22Rv1 (cell line): ENCODE measurements at regions not wholly inside any gene's neighbourhood (a gene's known extent, or its start where the extent isn't known, plus 50 kb on each side); places are given as distances from the start of the nearest gene placed in this dataset.

Experiments used
- H3K27ac ChIP-seq: fragments of 450-650 bp; 2 replicates; pipeline ENCODE4 v1.5.1; 2017
- CTCF ChIP-seq: fragments of 450-650 bp; IDR thresholded peaks from 2 replicates; pipeline ENCODE4 v1.5.1; 2017; ENCODE audit warnings: mild to moderate bottlenecking
- ZFX ChIP-seq: fragments of 450-650 bp; IDR thresholded peaks from 2 replicates; pipeline ENCODE4 v1.6.1; 2017; ENCODE audit warnings: antibody characterized with exemption, borderline replicate concordance

- TF ChIP-seq ZFX = no peak
- TF ChIP-seq CTCF = no peak
- H3K27ac ChIP-seq = no peak overlapping the region
Observed at GRCh38 chr2:35417293-35417692, 938.3 kb upstream of the CRIM1 start.

DNA sequence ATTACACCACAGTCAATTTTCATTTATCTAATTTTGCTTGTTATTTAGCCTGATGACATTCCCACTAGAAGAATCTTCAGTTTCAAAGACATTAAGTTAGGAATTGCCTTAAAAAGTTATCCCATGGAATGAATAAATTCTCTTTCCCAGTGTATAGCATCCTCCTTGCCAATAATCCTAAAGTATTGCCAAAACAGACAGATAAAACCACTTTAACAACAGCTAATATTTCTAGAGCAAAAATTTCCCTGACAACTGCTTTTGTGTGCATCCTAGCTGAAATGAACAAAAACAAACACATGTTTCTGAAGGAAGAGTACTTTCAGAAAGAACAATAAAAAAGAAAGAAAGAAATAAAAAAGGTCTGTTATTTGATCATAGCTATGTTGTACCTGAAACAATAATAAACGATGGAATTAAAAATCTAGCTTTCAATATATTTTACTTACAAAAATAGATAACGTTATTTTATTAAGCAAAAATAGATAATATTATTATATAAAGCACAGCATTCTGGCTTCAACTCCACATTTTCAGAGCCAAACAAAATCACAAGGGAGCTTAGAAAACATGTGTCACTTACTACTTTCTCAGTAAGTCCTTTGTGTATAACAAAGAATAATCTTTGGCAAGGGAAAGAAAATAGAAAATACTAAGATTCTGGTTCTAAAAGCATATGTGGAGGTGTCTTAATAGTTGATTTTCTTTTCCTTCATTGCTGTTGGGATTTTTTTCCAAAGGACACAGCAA, 939.0 kb upstream of the CRIM1 start:
- TF ChIP-seq ZFX = no peak
- no peak for TF ChIP-seq CTCF
- no peak overlapping the region for H3K27ac ChIP-seq

- TF ChIP-seq ZFX (no peak), CTCF (no peak)
- no peak overlapping the region for H3K27ac ChIP-seq
Observed at GRCh38 chr2:35415942-35416341, 939.6 kb upstream of the CRIM1 start.

- TF ChIP-seq CTCF (peak; percentile 30), ZFX (no peak)
- no peak overlapping the region for H3K27ac ChIP-seq
Observed at GRCh38 chr2:35415282-35415681, 940.3 kb upstream of the CRIM1 start.

- no peak overlapping the region for H3K27ac ChIP-seq
- TF ChIP-seq ZFX (no peak), CTCF (peak; percentile 96)
Observed at GRCh38 chr2:35410431-35411061, 945.0 kb upstream of the CRIM1 start.

DNA sequence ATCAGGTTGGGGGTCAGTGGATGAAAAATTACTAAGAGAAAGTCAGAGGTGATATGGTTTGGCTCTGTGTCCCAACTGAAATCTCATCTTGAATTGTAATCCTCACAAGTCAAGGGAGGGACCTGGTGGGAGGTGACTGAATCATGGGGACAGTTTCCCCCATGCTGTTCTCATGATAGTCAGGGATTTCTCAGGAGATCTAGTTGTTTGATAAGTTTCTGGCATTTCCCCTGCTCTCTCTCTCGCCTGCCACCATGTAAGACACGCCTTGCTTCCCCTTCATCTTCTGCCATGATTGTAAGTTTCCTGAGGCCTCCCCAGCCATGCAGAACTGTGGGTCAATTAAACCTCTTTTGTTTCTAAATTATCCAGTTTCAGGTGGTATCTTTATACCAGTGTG, 945.8 kb upstream of the CRIM1 start:
- H3K27ac ChIP-seq = no peak overlapping the region
- no peak for TF ChIP-seq ZFX
- no peak for TF ChIP-seq CTCF

DNA sequence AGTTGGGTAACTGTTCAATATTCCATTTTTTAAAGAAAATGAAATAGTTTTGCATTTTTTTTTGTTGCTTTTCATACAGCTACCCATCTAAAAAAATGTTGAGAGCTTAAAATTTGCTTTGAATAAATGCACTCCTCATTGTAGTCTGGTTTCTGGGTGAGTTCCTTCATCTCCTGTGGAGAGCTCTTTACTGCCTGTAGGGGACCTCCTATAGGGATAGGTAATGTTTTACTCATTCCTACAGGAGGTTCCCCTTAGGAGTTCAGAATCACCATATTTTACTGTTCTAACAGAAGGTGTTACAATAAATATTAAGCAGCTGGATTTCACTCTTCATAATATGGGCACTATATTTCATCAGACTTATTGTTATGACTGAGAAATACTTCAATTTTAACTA, 947.3 kb upstream of the CRIM1 start:
- TF ChIP-seq ZFX = no peak
- no peak for TF ChIP-seq CTCF
- H3K27ac ChIP-seq = no peak overlapping the region
